NT2/D1 (cell line): ENCODE measurements at regions not wholly inside any gene's neighbourhood (a gene's known extent, or its start where the extent isn't known, plus 50 kb on each side); places are given as distances from the start of the nearest gene placed in this dataset.
"Not testable (repeated sequence)": the region's sequence is repeated elsewhere in the genome, so short reads cannot be mapped to it uniquely, and the experiment has no call there.

Experiments used
- SUZ12 ChIP-seq: IDR thresholded peaks from 2 replicates; pipeline ENCODE4 v1.6.1; 2011; ENCODE audit not compliant: insufficient read length, insufficient read depth; ENCODE audit errors: extremely low read depth
- ZNF274 ChIP-seq: IDR thresholded peaks from 2 replicates; pipeline ENCODE4 v1.6.1; 2011; ENCODE audit warnings: mild to moderate bottlenecking, low read depth, low read length

DNA sequence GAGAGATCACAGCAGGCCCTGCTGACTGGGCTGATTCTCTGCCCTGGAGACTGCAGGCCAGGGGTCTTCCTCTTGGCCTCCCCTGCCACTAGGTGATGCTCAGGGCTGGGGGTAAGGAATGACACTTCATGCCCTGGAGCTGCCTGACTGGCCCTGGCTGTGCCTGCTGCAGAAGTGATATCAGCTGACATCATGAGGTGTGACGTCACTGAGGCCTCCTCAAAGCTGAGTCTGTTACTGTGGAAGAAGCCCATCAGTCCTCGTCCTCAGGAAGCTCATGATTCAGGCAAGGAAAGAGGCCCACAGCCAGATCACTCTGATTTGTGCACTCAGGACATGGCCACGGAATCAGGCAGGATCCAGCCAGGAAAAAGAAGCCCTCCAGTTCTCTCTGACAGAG lies 283.8 kb upstream of the WSB1 start:
- not testable (repeated sequence) for TF ChIP-seq ZNF274, SUZ12
